Bronchial epithelial cell (primary cell): ENCODE measurements at regions not wholly inside any gene's neighbourhood (a gene's known extent, or its start where the extent isn't known, plus 50 kb on each side); places are given as distances from the start of the nearest gene placed in this dataset.

Source experiments
- DNase-seq: peaks from one replicate; pipeline ENCODE4 v3.0.0-alpha.2; 2010; ENCODE audit warnings: low read depth
- FAIRE-seq: peaks from 2 replicates; lab custom pipeline; 2011; peaks lifted over from hg19 to GRCh38; lab: Jason Lieb, UNC
- H3K27me3 ChIP-seq: 2 replicates; pipeline ENCODE4 v1.5.1; 2011; ENCODE audit warnings: low read length; ENCODE audit not compliant: control insufficient read depth, insufficient read depth
- H3K36me3 ChIP-seq: 2 replicates; pipeline ENCODE4 v1.5.1; 2011; ENCODE audit warnings: low read length; ENCODE audit not compliant: control insufficient read depth, insufficient read depth
- H3K4me3 ChIP-seq: 2 replicates; pipeline ENCODE4 v1.5.1; 2011; ENCODE audit warnings: mild to moderate bottlenecking, low read depth, low read length, control low read depth
- TF ChIP-seq, protein P1 (sequence below): IDR thresholded peaks from 2 replicates; pipeline ENCODE4 v1.5.1; 2011; ENCODE audit warnings: mild to moderate bottlenecking, moderate library complexity, low read length, control low read depth, inconsistent platforms; ENCODE audit not compliant: insufficient read depth, severe bottlenecking

DNA sequence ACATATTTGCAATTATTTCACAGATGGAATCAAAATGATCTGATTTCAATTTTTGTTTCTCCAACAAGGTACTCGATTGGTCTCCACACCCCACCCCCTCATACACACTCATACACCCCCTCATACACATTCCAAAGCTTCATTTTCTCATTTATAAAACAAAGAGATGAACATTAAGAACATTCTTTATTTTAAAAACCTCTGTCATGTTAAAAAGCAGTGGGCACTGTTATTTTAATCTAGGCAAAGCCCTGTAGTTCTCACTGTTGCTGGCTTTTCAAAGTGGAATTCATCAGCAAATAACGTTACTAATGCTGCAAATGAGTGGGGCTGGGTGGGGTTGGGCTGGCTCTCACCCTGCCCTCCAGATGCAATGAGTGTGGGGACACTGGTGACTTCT is 289.6 kb upstream of the ASIC2 start:
- no peak for DNase-seq
- Histone ChIP-seq H3K4me3 (no peak overlapping the region), H3K27me3 (no peaks in the 10 kb centered on the region), H3K36me3 (no peaks in the 10 kb centered on the region)
- FAIRE-seq = no peak
- TF ChIP-seq, protein P1, sequence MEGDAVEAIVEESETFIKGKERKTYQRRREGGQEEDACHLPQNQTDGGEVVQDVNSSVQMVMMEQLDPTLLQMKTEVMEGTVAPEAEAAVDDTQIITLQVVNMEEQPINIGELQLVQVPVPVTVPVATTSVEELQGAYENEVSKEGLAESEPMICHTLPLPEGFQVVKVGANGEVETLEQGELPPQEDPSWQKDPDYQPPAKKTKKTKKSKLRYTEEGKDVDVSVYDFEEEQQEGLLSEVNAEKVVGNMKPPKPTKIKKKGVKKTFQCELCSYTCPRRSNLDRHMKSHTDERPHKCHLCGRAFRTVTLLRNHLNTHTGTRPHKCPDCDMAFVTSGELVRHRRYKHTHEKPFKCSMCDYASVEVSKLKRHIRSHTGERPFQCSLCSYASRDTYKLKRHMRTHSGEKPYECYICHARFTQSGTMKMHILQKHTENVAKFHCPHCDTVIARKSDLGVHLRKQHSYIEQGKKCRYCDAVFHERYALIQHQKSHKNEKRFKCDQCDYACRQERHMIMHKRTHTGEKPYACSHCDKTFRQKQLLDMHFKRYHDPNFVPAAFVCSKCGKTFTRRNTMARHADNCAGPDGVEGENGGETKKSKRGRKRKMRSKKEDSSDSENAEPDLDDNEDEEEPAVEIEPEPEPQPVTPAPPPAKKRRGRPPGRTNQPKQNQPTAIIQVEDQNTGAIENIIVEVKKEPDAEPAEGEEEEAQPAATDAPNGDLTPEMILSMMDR = no peak

DNA sequence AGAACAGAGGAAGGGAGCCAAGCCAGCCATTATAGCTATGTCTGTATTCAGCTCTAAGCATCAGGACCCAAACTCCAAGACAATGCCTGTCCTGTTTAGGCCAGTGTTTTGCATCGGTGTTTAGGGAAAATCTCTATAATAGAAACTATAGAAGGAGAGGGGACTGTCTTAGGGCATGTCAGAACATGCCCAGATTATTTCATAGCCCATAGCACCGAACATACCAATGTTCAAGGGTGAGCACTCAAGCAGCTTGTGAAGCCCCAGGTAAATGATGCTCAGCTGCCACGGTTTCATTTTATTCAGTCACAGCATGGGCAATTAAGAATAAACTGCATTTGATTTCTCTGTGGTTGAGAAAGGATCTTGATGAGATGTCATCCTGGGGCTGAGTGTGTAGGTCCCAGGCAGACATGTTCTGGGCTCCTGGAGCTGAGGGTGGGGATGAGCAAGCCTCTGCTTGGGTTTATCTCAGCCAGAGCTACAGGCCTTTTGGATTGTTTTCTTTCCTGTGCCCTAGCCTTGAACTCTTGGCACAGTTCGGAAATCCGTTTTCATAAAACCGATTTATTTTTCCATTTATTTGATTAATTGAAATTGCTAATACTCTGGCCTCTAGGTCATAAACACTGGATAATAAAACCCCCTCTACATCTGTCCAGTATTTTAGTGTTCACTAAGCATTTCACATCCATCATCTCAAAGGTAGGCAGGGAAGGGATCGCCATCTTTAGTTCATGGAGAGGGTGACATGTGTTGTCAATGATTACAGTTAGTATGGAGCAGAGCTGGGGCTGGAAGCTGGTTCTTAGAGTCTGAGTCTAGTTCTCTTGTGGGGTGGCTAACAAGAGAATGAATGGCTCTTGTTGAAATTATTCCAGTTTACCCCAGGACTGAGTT is 290.7 kb upstream of the ASIC2 start:
- TF ChIP-seq, protein P1 = no peak
- Histone ChIP-seq H3K27me3 (no peaks in the 10 kb centered on the region), H3K4me3 (no peak overlapping the region), H3K36me3 (no peaks in the 10 kb centered on the region)
- no peak for FAIRE-seq
- DNase-seq = peak; percentile 8

DNA sequence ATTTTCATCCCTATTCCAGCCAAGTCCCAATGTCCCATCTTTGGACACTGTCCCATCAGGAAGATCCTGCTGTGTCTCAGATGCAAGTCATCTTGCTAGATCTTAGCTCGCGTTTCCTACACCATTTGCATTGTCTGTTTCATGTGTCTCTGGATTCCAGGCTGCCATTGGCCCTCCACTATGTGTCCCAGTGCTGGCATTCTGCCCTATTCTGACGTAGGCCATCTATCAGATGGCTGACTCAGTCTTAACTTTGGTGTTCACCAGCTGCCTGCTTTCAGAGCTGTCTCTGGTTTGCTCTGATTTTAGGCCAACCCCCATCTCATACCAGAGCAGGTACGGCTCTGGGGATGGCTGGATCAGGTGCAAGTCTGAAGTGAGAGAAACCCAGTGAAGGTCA is 300.9 kb upstream of the ASIC2 start:
- Histone ChIP-seq H3K36me3 (no peaks in the 10 kb centered on the region), H3K4me3 (no peak overlapping the region), H3K27me3 (no peaks in the 10 kb centered on the region)
- TF ChIP-seq, protein P1 = no peak
- DNase-seq (no peak), FAIRE-seq (no peak)

DNA sequence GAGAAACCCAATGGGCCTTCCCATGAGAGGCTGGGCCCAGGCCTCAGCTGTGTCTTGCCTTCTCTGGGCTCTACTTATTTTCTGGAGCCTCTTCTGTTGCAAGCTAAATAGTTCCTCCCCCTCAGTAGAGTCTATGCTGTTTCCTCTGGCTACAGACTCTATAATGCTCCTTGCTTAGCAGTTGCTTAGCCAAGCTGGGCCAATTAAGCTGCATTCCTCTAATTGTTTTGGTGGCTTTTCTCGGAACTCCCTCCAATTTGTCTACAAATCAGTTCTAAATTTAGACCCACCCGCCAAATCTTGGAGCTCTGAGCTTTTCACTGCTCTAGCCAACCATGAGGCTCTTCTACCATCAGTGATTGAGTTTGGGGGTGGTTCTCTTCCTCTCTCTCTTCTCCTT is 302.7 kb upstream of the ASIC2 start:
- FAIRE-seq (no peak), DNase-seq (no peak)
- Histone ChIP-seq H3K36me3 (no peaks in the 10 kb centered on the region), H3K4me3 (no peak overlapping the region), H3K27me3 (no peaks in the 10 kb centered on the region)
- TF ChIP-seq, protein P1 = no peak

DNA sequence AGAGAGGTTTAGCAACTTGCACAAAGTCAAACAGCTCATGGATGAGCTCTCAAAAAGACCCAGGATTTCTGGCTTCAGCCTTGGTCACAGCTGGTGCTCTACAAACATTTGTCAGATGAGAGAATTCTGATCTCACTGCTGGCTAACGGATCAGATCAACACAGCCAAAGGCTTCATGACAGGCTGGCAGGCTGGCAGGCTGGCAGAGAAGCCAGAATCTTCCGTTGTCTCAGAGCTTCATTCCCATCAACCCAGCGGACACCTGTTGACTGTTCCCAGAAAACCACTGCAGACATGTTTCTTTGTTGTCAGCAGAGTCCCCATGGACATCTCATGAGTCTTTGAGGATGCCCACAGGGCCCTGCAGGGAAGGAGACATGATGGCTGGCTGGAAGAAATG is 303.8 kb upstream of the ASIC2 start:
- Histone ChIP-seq H3K36me3 (no peaks in the 10 kb centered on the region), H3K27me3 (no peaks in the 10 kb centered on the region), H3K4me3 (no peak overlapping the region)
- DNase-seq (no peak), FAIRE-seq (peak; percentile 47)
- TF ChIP-seq, protein P1 = no peak
